Liver (tissue), 8 donors: ENCODE measurements at regions not wholly inside any gene's neighbourhood (a gene's known extent, or its start where the extent isn't known, plus 50 kb on each side); places are given as distances from the start of the nearest gene placed in this dataset.

Experiments
- DNase-seq: peaks from one replicate; pipeline ENCODE4 v3.0.0-alpha.2; 2017; ENCODE audit warnings: low spot score
- H3K27ac ChIP-seq, 2 donors: one replicate each; pipeline ENCODE4 v1.7.0; 2013; ENCODE audit warnings: inconsistent platforms in 2 of 2, low read length in 2 of 2, control low read depth in 1 of 2, low read depth in 1 of 2, mild to moderate bottlenecking in 1 of 2
- H3K27me3 ChIP-seq, 4 donors: one replicate each; pipeline versions ENCODE4 v1.6.1 to v1.7.0; 2013; ENCODE audit warnings: low read length in 3 of 4, inconsistent platforms in 1 of 4, mild to moderate bottlenecking in 1 of 4, moderate library complexity in 1 of 4; ENCODE audit not compliant: control insufficient read depth in 4 of 4, insufficient read depth in 4 of 4
- H3K36me3 ChIP-seq, 4 donors: one replicate each; pipeline versions ENCODE4 v1.6.1 to v1.7.0; 2013; ENCODE audit warnings: low read length in 3 of 4, mild to moderate bottlenecking in 3 of 4, low read depth in 1 of 4, moderate library complexity in 1 of 4; ENCODE audit not compliant: control insufficient read depth in 4 of 4, insufficient read depth in 3 of 4
- H3K4me1 ChIP-seq, 4 donors: one replicate each; pipeline versions ENCODE4 v1.6.1 to v1.7.0; 2013; ENCODE audit warnings: low read length in 3 of 4, mild to moderate bottlenecking in 3 of 4, moderate library complexity in 1 of 4; ENCODE audit not compliant: control insufficient read depth in 4 of 4, insufficient read depth in 4 of 4
- H3K4me3 ChIP-seq, 3 donors: one replicate each; pipeline versions ENCODE4 v1.6.1 to v1.7.0; 2013; ENCODE audit warnings: low read length in 3 of 3, control low read depth in 1 of 3, low read depth in 1 of 3, mild to moderate bottlenecking in 1 of 3
- H3K9ac ChIP-seq, 2 donors: one replicate each; pipeline ENCODE4 v1.7.0; 2013; ENCODE audit warnings: low read length in 2 of 2, mild to moderate bottlenecking in 2 of 2, moderate library complexity in 2 of 2, control low read depth in 1 of 2, low read depth in 1 of 2
- H3K9me3 ChIP-seq, 4 donors: one replicate each; pipeline versions ENCODE4 v1.6.1 to v1.7.0; 2013; ENCODE audit warnings: low read length in 3 of 4; ENCODE audit not compliant: control insufficient read depth in 4 of 4
- ATF3 ChIP-seq: IDR thresholded peaks from 2 replicates; pipeline ENCODE4 v1.6.1; 2016; ENCODE audit warnings: antibody characterized with exemption
- CTCF ChIP-seq: fragments of 150-350 bp; IDR thresholded peaks from 2 replicates; pipeline ENCODE4 v1.5.1; 2017; ENCODE audit warnings: improper control_type of control experiment, low read depth, low read length; ENCODE audit not compliant: missing input control
- EGR1 ChIP-seq, 2 donors: IDR thresholded peaks; 2 replicates each; pipeline ENCODE4 v1.6.1; 2016 to 2018; ENCODE audit warnings: antibody characterized with exemption in 2 of 2, low read depth in 2 of 2
- FOXA1 ChIP-seq: IDR thresholded peaks from 2 replicates; pipeline ENCODE4 v1.6.1; 2016; ENCODE audit warnings: antibody characterized with exemption
- FOXA2 ChIP-seq: IDR thresholded peaks from 2 replicates; pipeline ENCODE4 v1.6.1; 2016; ENCODE audit warnings: antibody characterized with exemption
- GABPA ChIP-seq, 2 donors: IDR thresholded peaks in 1 of 2; conservative IDR thresholded peaks in 1 of 2; 2 replicates each; pipeline ENCODE4 v1.6.1; 2016; ENCODE audit warnings: antibody characterized with exemption in 2 of 2, mild to moderate bottlenecking in 1 of 2, moderate library complexity in 1 of 2
- HNF4A ChIP-seq, 2 donors: conservative IDR thresholded peaks; 2 replicates each; pipeline ENCODE4 v1.6.1; 2016; ENCODE audit warnings: antibody characterized with exemption in 2 of 2, mild to moderate bottlenecking in 2 of 2
- HNF4G ChIP-seq: IDR thresholded peaks from 2 replicates; pipeline ENCODE4 v1.6.1; 2016; ENCODE audit warnings: antibody characterized with exemption
- JUND ChIP-seq, 2 donors: IDR thresholded peaks; 2 replicates each; pipeline ENCODE4 v1.6.1; 2016; ENCODE audit warnings: antibody characterized with exemption in 2 of 2
- MAX ChIP-seq: IDR thresholded peaks from 2 replicates; pipeline ENCODE4 v1.6.1; 2016; ENCODE audit warnings: antibody characterized with exemption
- NR2F2 ChIP-seq: IDR thresholded peaks from 2 replicates; pipeline ENCODE4 v1.6.1; 2016; ENCODE audit warnings: antibody characterized with exemption
- RAD21 ChIP-seq, 2 donors: IDR thresholded peaks; 2 replicates each; pipeline ENCODE4 v1.6.1; 2016; ENCODE audit warnings: antibody characterized with exemption in 2 of 2, mild to moderate bottlenecking in 2 of 2
- REST ChIP-seq: IDR thresholded peaks from 2 replicates; pipeline ENCODE4 v1.6.1; 2016; ENCODE audit warnings: antibody characterized with exemption, mild to moderate bottlenecking
- RXRA ChIP-seq, 2 donors: IDR thresholded peaks; 2 replicates each; pipeline ENCODE4 v1.6.1; 2017 to 2018; ENCODE audit warnings: antibody characterized with exemption in 2 of 2, mild to moderate bottlenecking in 1 of 2
- SP1 ChIP-seq: IDR thresholded peaks from 2 replicates; pipeline ENCODE4 v1.6.1; 2018; ENCODE audit warnings: antibody characterized with exemption, mild to moderate bottlenecking
- TAF1 ChIP-seq: conservative IDR thresholded peaks from 2 replicates; pipeline ENCODE4 v1.6.1; 2016; ENCODE audit warnings: antibody characterized with exemption, mild to moderate bottlenecking
- YY1 ChIP-seq: IDR thresholded peaks from 2 replicates; pipeline ENCODE4 v1.6.1; 2016; ENCODE audit warnings: antibody characterized with exemption, mild to moderate bottlenecking
- ZBTB33 ChIP-seq: IDR thresholded peaks from 2 replicates; pipeline ENCODE4 v1.6.1; 2016; ENCODE audit warnings: antibody characterized with exemption
- WGBS: extraction: QIAGEN DNeasy Blood & Tissue Kit; methylation state at CpG from one replicate; pipeline ENCODE4 v1.1.7; 2013; 5-methylcytosine and 5-hydroxymethylcytosine counted together
- donor health status: healthy.
- donor health status: healthy.
- donor health status: healthy.
- donor health status: healthy.
- donor health status: healthy.

- peaks cover 0 to 11% (median 4%) of the 10 kb centered on the region in 4 donors for H3K4me1 ChIP-seq
- H3K27me3 ChIP-seq = no peaks in the 10 kb centered on the region
- H3K9ac ChIP-seq = no peak overlapping the region
- no peak overlapping the region for H3K4me3 ChIP-seq
- H3K27ac ChIP-seq = no peak overlapping the region
- 24% methylated on average over 4 of the region's 4 CpGs for WGBS
- no peaks in the 10 kb centered on the region for H3K36me3 ChIP-seq
- H3K9me3 ChIP-seq = no peaks in the 10 kb centered on the region
- DNase-seq = no peak
- TF ChIP-seq JUND (IDR thresholded peaks at IDR 0.05) = peak; percentile 48 to 67
- no peak for TF ChIP-seq REST
- no peak for TF ChIP-seq GABPA (IDR thresholded peaks at IDR 0.05 in 1 of 2, conservative IDR thresholded peaks at IDR 0.05 in 1 of 2)
- peak in 1 of 2 donors; percentile 34 for TF ChIP-seq RXRA (IDR thresholded peaks at IDR 0.05)
- TF ChIP-seq EGR1 (IDR thresholded peaks at IDR 0.05; ENCODE audit: low read depth in 2 of 2) = no peak
- TF ChIP-seq MAX = no peak
- peak; percentile 63 for TF ChIP-seq FOXA2
- TF ChIP-seq TAF1 = no peak
- TF ChIP-seq RAD21 (IDR thresholded peaks at IDR 0.05) = peak; percentile 41 to 55
- peak; percentile 47 to 50 for TF ChIP-seq HNF4A (conservative IDR thresholded peaks at IDR 0.05)
- no peak for TF ChIP-seq CTCF
- TF ChIP-seq FOXA1 = peak; percentile 41
- peak; percentile 11 for TF ChIP-seq YY1
- peak; percentile 8 for TF ChIP-seq SP1
- TF ChIP-seq HNF4G = no peak
Observed at GRCh38 chr11:95512682-95513081, 276.9 kb downstream of the FAM76B start.

GRCh38 chr11:95512177-95512576 is 277.4 kb downstream of the FAM76B start:
- 73% methylated on average over 4 of the region's 4 CpGs for WGBS
- TF ChIP-seq GABPA (IDR thresholded peaks at IDR 0.05 in 1 of 2, conservative IDR thresholded peaks at IDR 0.05 in 1 of 2) (no peak), ATF3 (no peak), MAX (no peak), NR2F2 (no peak), FOXA2 (no peak), RAD21 (IDR thresholded peaks at IDR 0.05) (no peak), SP1 (no peak), FOXA1 (no peak), CTCF (no peak), JUND (IDR thresholded peaks at IDR 0.05) (no peak), RXRA (IDR thresholded peaks at IDR 0.05) (no peak), HNF4A (conservative IDR thresholded peaks at IDR 0.05) (no peak), YY1 (no peak), ZBTB33 (no peak), EGR1 (IDR thresholded peaks at IDR 0.05; ENCODE audit: low read depth in 2 of 2) (no peak), TAF1 (no peak)
- no peak overlapping the region for H3K27ac ChIP-seq
- no peak for DNase-seq
- no peaks in the 10 kb centered on the region for H3K27me3 ChIP-seq
- H3K36me3 ChIP-seq = no peaks in the 10 kb centered on the region
- H3K4me1 ChIP-seq = peaks cover 0 to 11% (median 4%) of the 10 kb centered on the region in 4 donors
- no peak overlapping the region for H3K9ac ChIP-seq
- H3K9me3 ChIP-seq = no peaks in the 10 kb centered on the region
- H3K4me3 ChIP-seq = no peak overlapping the region
